Stomach (tissue), 8 donors: ENCODE measurements at regions not wholly inside any gene's neighbourhood (a gene's known extent, or its start where the extent isn't known, plus 50 kb on each side); places are given as distances from the start of the nearest gene placed in this dataset.

Experiments used
- DNase-seq, 2 donors: peaks; one replicate each; pipeline versions ENCODE4 v3.0.0 to v3.0.0-alpha.2; 2013 to 2019
- H3K27ac ChIP-seq, 5 donors: fragments of 200-600 bp in 4 of 5; sonication (generic) in 4 of 5; one replicate each; pipeline ENCODE4 v1.5.1; 2013 to 2019; ENCODE audit warnings: mild to moderate bottlenecking in 1 of 5, moderate library complexity in 1 of 5
- H3K27me3 ChIP-seq, 3 donors: fragments of 200-600 bp; sonication (generic); one replicate each; pipeline ENCODE4 v1.5.1; 2017 to 2019; ENCODE audit warnings: mixed run types in 1 of 3
- H3K36me3 ChIP-seq, 4 donors: fragments of 200-600 bp; sonication (generic); 1 replicate in 3 of 4; 2 replicates in 1 of 4; pipeline ENCODE4 v1.5.1; 2016 to 2019
- H3K4me1 ChIP-seq, 4 donors: fragments of 200-600 bp; sonication (generic); one replicate each; pipeline ENCODE4 v1.5.1; 2016 to 2019
- H3K4me3 ChIP-seq, 4 donors: fragments of 200-600 bp; sonication (generic) in 3 of 4; one replicate each; pipeline ENCODE4 v1.5.1; 2016 to 2019; ENCODE audit warnings: mild to moderate bottlenecking in 1 of 4
- H3K9me3 ChIP-seq, 4 donors: fragments of 200-600 bp; sonication (generic); one replicate each; pipeline ENCODE4 v1.5.1; 2016 to 2019
- EP300 ChIP-seq: sonication (generic); formaldehyde crosslinking; IDR thresholded peaks from one replicate; pipeline ENCODE4 v1.6.1; 2017; ENCODE audit warnings: antibody characterized with exemption
- POLR2A ChIP-seq, 4 donors: fragments of 450-650 bp; IDR thresholded peaks; one replicate each; pipeline ENCODE4 v1.6.1; 2016; ENCODE audit warnings: antibody characterized with exemption in 4 of 4, control low read depth in 2 of 4, mild to moderate bottlenecking in 1 of 4, moderate library complexity in 1 of 4
- POLR2AphosphoS5 ChIP-seq, 3 donors: sonication (generic); formaldehyde crosslinking; IDR thresholded peaks; one replicate each; pipeline ENCODE4 v1.6.1; 2016; ENCODE audit warnings: antibody characterized with exemption in 3 of 3
- WGBS, 5 donors: extraction: QIAGEN DNeasy Blood & Tissue Kit in 3 of 5; methylation state at CpG; one replicate each; pipeline versions ENCODE4 v1.1.5 to v1.1.7; 2013 to 2018; 5-methylcytosine and 5-hydroxymethylcytosine counted together
- intact Hi-C: fragments of 100-400 bp; cut with DNase I; formaldehyde crosslinking; loops from one replicate; pipeline ENCODE4 v1.15.1; 2023; ENCODE audit warnings: low total_unique reads
- TF ChIP-seq, protein P1 (sequence below), 7 experiments: fragments of 450-650 bp in 4 of 7; fragments of 200-600 bp in 3 of 7; sonication (generic) in 3 of 7; IDR thresholded peaks; one replicate each; pipeline ENCODE4 v1.5.1; 2016 to 2019; ENCODE audit warnings: antibody characterized with exemption in 7 of 7, control low read depth in 2 of 7, mild to moderate bottlenecking in 1 of 7
- donor health status: healthy with polysubstance abuse.
- donor health status: Bipolar disorder and iron deficiency.
- donor health status: healthy.

DNA sequence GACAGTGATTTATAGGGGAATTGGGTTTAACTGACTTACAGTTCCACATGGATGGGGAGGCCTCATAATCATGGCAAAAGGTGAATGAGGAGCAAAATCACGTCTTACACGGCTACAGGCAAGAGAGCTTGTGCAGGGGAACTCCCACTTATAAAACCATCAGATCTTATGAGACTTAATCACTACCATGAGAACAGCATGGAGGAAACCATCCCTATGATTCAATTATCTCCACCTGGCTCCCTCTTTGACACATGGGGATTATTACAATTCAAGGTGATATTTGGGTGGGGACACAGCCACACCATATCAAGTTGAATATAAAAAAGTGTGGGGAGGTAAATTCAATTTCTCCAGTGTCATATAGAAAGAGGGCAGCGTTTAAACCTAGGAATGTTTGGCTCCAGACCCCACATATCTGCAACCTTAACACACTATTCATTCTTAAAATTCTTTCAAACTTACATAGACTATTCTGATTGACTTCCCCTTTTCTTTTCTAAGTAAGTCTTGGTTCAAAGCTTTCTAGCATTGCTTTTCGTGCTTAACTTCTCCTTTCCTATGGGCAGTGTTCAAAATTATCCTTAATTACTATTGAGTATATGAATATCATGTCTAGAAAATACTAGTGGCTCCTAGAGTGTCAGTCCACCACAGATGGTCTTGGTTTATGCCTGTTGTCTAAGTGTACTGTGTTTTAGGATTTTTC is 446.7 kb upstream of the GBE1 start:
- Histone ChIP-seq H3K27me3 (no peaks in the 10 kb centered on the region), H3K4me3 (no peak overlapping the region), H3K36me3 (no peaks in the 10 kb centered on the region), H3K9me3 (peaks cover 0 to 4% (median 0%) of the 10 kb centered on the region in 4 donors), H3K4me1 (no peaks in the 10 kb centered on the region), H3K27ac (no peak overlapping the region)
- DNase-seq: no peak
- no peak for TF ChIP-seq EP300
- 42 to 78% (median 61%) methylated on average over 4 of the region's 4 CpGs for WGBS, 5 donors
- intact Hi-C loops: no loop called here

DNA sequence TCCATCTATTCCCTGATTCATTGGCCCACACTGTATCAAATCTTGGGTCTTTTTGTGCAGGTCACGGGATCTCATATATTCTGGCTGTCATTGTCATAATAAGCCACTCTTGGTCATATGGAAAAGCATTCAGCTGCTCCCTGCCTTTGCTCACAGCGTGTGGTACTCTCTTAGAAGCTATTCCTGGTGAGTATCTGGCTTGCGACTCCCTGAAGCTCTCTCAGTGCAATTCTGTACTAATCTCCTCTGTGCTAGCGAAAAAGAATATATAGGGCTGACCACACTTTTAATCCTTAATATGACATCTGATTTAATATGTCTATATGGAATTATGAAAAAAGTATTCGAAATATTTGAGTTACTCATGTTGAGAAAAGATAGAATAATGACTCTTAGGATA is 440.8 kb upstream of the GBE1 start:
- no peak for DNase-seq
- Histone ChIP-seq H3K9me3 (peaks cover 0 to 4% (median 0%) of the 10 kb centered on the region in 4 donors), H3K4me3 (no peak overlapping the region), H3K27ac (no peak overlapping the region), H3K27me3 (no peaks in the 10 kb centered on the region), H3K36me3 (no peaks in the 10 kb centered on the region), H3K4me1 (no peaks in the 10 kb centered on the region)
- intact Hi-C loops: no loop called here
- WGBS, 5 donors: 79 to 86% (median 81%) methylated on average over 5 of the region's 5 CpGs
- TF ChIP-seq POLR2A (IDR thresholded peaks at IDR 0.05): no peak
- TF ChIP-seq, protein P1, sequence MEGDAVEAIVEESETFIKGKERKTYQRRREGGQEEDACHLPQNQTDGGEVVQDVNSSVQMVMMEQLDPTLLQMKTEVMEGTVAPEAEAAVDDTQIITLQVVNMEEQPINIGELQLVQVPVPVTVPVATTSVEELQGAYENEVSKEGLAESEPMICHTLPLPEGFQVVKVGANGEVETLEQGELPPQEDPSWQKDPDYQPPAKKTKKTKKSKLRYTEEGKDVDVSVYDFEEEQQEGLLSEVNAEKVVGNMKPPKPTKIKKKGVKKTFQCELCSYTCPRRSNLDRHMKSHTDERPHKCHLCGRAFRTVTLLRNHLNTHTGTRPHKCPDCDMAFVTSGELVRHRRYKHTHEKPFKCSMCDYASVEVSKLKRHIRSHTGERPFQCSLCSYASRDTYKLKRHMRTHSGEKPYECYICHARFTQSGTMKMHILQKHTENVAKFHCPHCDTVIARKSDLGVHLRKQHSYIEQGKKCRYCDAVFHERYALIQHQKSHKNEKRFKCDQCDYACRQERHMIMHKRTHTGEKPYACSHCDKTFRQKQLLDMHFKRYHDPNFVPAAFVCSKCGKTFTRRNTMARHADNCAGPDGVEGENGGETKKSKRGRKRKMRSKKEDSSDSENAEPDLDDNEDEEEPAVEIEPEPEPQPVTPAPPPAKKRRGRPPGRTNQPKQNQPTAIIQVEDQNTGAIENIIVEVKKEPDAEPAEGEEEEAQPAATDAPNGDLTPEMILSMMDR (IDR thresholded peaks at IDR 0.05): no peak
- TF ChIP-seq EP300: no peak
- no peak for TF ChIP-seq POLR2AphosphoS5 (IDR thresholded peaks at IDR 0.05)

DNA sequence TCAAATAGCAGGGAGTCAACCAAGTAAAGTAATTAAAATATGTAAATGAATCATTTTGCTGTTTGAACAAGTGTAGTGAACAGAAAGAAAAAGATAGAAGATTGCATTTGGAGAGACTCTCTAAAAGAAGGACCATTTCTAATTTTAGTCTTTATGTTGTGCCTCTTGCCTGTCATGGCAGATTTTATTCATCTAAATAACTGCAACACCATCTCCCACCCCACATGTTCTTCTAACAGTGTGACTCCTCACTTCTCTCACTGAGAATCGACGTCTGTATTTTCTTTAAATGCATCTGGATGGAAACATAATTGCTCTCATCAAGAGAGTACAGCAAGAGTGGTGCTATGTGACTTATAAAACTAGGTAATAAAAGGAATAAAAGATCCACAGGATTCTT is 439.9 kb upstream of the GBE1 start:
- H3K36me3 ChIP-seq: no peaks in the 10 kb centered on the region
- intact Hi-C loops: no loop called here
- H3K27ac ChIP-seq: no peak overlapping the region
- H3K4me3 ChIP-seq: no peak overlapping the region
- no peak for TF ChIP-seq POLR2A (IDR thresholded peaks at IDR 0.05)
- TF ChIP-seq EP300: no peak
- TF ChIP-seq, protein P1 (IDR thresholded peaks at IDR 0.05): no peak
- no peak for TF ChIP-seq POLR2AphosphoS5 (IDR thresholded peaks at IDR 0.05)
- no peak for DNase-seq
- no peaks in the 10 kb centered on the region for H3K27me3 ChIP-seq
- peaks cover 0 to 4% (median 0%) of the 10 kb centered on the region in 4 donors for H3K9me3 ChIP-seq
- no peaks in the 10 kb centered on the region for H3K4me1 ChIP-seq
- WGBS, 5 donors: 83 to 90% (median 87%) methylated on average over 2 of the region's 2 CpGs

DNA sequence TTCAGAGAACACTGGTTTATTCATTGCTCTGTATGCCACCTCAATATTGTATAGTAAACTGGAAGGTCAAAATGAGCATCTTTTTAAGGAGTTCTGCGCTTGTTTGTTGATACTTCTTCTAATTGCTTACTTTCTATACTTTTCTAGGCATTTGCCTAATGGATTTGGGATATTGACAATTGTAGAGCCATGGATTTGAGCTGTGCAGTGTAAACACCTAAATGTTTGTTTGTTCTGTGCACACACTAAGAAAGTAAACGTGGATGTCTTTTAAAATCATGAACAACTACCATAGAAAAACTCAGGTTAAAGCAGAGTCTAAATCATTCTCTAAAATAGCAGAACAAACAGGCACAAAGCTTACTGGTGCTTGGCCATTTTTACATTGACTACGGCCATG is 436.6 kb upstream of the GBE1 start:
- no peaks in the 10 kb centered on the region for H3K36me3 ChIP-seq
- WGBS, 5 donors: 61 to 63% (median 62%) methylated on average over 3 of the region's 3 CpGs
- no peak for TF ChIP-seq POLR2A (IDR thresholded peaks at IDR 0.05)
- TF ChIP-seq, protein P1 (IDR thresholded peaks at IDR 0.05): no peak
- TF ChIP-seq EP300: no peak
- no peak for TF ChIP-seq POLR2AphosphoS5 (IDR thresholded peaks at IDR 0.05)
- intact Hi-C loops: no loop called here
- H3K27ac ChIP-seq: no peak overlapping the region
- no peaks in the 10 kb centered on the region for H3K4me1 ChIP-seq
- no peaks in the 10 kb centered on the region for H3K27me3 ChIP-seq
- DNase-seq: no peak
- H3K4me3 ChIP-seq: no peak overlapping the region
- H3K9me3 ChIP-seq: no peaks in the 10 kb centered on the region

DNA sequence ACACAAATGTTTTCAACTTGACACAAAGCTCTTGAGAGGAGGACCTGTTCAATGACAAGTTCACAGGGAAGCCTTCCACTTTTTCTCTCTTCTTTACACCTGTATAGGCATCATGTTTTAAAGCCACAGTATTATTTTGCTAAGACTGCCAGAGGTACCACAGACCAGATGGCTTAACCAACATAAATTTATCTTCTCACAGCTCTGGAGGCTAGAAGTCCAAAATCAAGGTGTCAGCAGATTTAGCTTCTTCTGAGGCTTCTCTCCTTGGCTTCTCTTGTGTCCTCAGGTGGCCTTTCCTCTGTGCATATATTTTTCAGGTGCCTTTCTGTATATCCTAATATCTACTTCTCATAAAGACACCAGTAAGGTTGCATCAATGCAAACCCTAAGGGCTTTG is 435.2 kb upstream of the GBE1 start:
- Histone ChIP-seq H3K4me1 (no peaks in the 10 kb centered on the region), H3K9me3 (no peaks in the 10 kb centered on the region), H3K36me3 (no peaks in the 10 kb centered on the region), H3K27me3 (no peaks in the 10 kb centered on the region), H3K27ac (no peak overlapping the region), H3K4me3 (no peak overlapping the region)
- intact Hi-C loops: no loop called here
- TF ChIP-seq EP300 (no peak), POLR2AphosphoS5 (IDR thresholded peaks at IDR 0.05) (no peak), POLR2A (IDR thresholded peaks at IDR 0.05) (no peak)
- TF ChIP-seq, protein P1 (IDR thresholded peaks at IDR 0.05): no peak
- DNase-seq: no peak
